NCI-H345 treated with DMSO at 0.1 percent for 48 hours (cell line): ENCODE measurements at regions not wholly inside any gene's neighbourhood (a gene's known extent, or its start where the extent isn't known, plus 50 kb on each side); places are given as distances from the start of the nearest gene placed in this dataset.
"Not testable (repeated sequence)": the region's sequence is repeated elsewhere in the genome, so short reads cannot be mapped to it uniquely, and the experiment has no call there.

Experiments used
- DNase-seq: peaks from one replicate; lab custom pipeline; 2025; ENCODE audit not compliant: unreplicated experiment; lab: John Stamatoyannopoulos, UW

DNA sequence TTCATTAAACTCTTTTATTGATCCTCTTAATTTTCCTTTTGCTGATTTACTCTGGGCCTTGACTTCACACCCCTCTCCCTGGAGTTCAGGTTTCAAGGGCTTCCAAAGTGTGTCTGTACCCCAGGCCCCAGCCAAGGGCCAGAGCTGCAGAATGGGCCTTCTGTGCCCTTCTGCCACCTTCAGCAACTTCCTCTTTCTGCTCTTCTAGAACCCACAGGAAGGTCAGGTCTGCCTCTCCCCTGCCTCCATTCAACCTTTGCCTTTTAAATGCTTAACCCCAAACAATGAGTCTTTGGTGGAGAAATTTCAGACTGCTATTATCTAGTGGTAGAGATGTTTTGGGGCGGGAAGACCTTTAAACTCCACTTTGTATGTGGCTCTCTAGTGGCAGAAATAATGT, 63.1 kb downstream of the TSN start:
- DNase-seq: no peak

GRCh38 chr2:121819846-121820245, 64.4 kb downstream of the TSN start:
- DNase-seq: no peak

- DNase-seq: no peak
Observed at GRCh38 chr2:121821476-121822158, 66.2 kb downstream of the TSN start.

GRCh38 chr2:121824264-121824663, 68.8 kb downstream of the TSN start:
- no peak for DNase-seq

DNA sequence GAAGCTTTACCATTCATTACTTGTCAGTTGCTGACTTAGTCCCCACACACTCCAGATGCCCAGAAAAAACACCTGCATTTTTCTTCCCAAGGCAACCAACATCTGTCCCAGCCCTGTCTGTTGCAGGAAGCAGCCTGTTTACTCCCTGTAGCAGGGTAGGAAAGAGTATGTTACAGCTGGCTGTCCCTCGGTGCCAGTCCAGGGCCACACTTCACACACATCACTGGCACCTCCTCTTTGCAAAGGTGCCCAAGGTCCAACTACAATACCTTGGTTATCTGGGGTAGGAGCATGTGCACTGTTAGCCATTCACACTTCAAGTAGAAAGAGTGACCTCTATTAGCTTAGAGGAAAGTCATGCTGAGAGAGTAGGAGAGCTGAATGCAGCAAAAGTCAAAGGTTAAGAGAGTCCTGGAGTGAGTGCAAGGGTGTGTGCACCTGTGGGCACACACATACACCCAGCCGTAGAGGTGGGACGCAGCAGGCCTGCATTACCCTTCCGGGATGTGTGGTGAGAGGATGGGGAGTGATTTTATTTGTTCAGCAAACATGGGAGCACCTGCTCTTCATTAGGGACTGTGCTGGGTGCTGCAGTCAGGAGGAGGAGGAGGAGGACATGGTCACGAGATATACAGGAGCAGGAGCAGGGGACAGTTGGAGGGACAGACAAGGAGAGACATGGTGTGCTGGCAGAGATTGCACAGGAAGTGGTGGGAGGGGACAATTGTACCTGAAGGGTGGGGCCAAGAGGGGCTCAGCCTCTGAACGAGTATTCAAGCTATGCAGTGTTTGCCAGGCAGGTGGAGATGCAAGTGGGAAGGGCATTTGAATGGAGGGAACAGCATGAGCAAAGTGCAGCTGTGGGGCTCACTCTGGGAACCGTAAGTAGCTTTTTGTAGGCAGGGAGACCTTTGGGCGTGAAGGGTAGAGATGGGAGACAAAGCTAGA, 69.8 kb downstream of the TSN start:
- peak; percentile 80 for DNase-seq

GRCh38 chr2:121826036-121826435, 70.6 kb downstream of the TSN start:
- no peak for DNase-seq

GRCh38 chr2:121828281-121828731, 72.9 kb downstream of the TSN start:
- DNase-seq: no peak

- no peak for DNase-seq
Observed at GRCh38 chr2:121830809-121831208, 75.4 kb downstream of the TSN start.

- no peak for DNase-seq
Observed at GRCh38 chr2:121831841-121832240, 76.4 kb downstream of the TSN start.

GRCh38 chr2:121832412-121833357, 77.2 kb downstream of the TSN start:
- DNase-seq: no peak

GRCh38 chr2:121833358-121833723, 77.9 kb downstream of the TSN start:
- no peak for DNase-seq

DNA sequence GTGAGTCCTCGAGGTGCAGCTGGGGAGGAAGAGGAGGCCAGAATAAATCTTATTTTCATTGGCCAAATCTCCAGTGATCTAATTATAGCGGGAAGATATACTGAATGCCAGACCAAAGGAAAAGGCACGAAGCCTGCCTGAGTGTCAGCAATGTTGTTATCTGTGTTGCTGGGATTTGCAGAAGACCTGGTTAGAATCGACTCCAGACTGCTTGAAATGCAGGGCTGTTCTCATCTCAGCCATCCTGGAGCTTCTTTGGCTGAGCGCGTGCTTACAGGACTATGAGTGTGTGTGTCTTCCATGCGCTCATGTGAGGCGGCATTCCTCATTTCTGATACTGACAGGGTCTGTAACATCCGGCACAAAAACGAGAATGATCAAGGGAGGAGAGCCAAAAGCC, 81.2 kb downstream of the TSN start:
- no peak for DNase-seq

- no peak for DNase-seq
Observed at GRCh38 chr2:121837591-121837990, 82.1 kb downstream of the TSN start.

DNA sequence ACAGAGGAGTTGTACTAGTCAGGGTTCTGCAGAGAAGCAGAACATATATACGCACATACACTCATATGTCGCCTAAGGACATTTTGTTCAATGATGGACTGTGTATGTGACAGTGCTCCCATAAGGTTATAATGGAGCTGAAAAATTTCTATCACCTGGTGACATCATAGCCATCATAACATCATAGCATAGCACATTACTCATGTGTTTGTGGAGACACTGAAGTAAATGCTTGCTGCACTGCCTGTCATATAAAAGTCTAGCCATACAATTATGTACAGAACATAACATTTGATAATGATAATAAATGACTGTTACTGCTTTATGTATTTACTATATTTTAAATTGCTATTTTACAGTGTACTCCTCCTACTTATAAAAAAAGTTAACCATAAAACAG, 83.1 kb downstream of the TSN start:
- DNase-seq: no peak

GRCh38 chr2:121839584-121839983, 84.1 kb downstream of the TSN start:
- no peak for DNase-seq

DNA sequence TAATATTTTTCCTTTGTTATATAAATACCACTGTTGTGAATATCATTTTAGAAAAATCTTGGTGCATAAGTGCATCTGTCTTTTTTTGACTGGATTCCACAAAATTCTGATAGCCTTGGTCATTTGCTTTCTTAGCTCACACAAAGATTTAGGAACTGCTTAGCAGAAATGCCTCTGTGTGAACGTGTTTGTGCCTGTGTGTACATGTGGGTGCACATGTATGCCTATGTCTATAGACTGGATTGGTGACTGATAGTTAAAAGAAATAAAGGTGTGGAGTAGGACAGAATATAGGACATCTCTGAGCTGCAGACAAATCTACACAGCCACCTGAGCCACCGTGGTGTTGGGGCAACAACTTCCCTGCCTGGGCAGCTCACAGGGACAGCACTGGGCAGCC, 93.8 kb downstream of the TSN start:
- DNase-seq: no peak

GRCh38 chr2:121853149-121853548, 97.7 kb downstream of the TSN start:
- not testable (repeated sequence) for DNase-seq

GRCh38 chr2:121855510-121855909, 100.1 kb downstream of the TSN start:
- no peak for DNase-seq

- no peak for DNase-seq
Observed at GRCh38 chr2:121856360-121856759, 100.9 kb downstream of the TSN start.

- DNase-seq: no peak
Observed at GRCh38 chr2:121858369-121858768, 102.9 kb downstream of the TSN start.

DNA sequence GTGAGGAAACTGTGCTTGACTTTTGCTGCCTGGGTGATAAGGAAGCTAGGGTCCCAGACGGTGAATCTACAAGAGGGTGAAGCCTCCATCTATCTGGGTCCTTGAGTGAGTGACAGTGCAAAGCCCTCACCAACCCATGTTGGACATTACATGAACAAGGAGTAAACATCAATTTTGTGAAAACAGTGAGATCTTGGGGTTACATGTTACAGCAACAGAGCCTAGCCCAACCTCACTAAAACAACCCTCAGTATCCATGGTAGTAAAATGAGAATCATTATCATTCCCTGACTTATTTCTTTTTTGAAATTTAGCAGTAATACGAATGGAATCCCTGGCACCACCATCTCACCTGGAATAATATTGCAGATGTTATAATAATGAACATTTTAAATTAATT, 103.4 kb downstream of the TSN start:
- no peak for DNase-seq
